Activated CD4-positive, alpha-beta T cell treated with anti-CD3 and anti-CD28 coated beads, Interleukin-2, amount 10 ng/mL, durations not matched to agents 24 days and 14 days (primary cell): ENCODE measurements at regions not wholly inside any gene's neighbourhood (a gene's known extent, or its start where the extent isn't known, plus 50 kb on each side); places are given as distances from the start of the nearest gene placed in this dataset.

Source experiments
- DNase-seq: peaks from one replicate; pipeline ENCODE4 v3.0.0; 2022
- H3K27ac Mint-ChIP-seq: one replicate; pipeline ENCODE4 v1.8.0; 2022; ENCODE audit warnings: mild to moderate bottlenecking, mixed read lengths
- H3K27me3 Mint-ChIP-seq: one replicate; pipeline ENCODE4 v1.8.0; 2022; ENCODE audit warnings: mixed read lengths
- H3K36me3 Mint-ChIP-seq: one replicate; pipeline ENCODE4 v1.8.0; 2022; ENCODE audit warnings: low read depth, mild to moderate bottlenecking, mixed read lengths
- H3K4me1 Mint-ChIP-seq: one replicate; pipeline ENCODE4 v1.8.0; 2021; ENCODE audit warnings: mixed read lengths
- H3K4me3 Mint-ChIP-seq: one replicate; pipeline ENCODE4 v1.8.0; 2022; ENCODE audit warnings: mild to moderate bottlenecking, moderate library complexity, mixed read lengths
- H3K9me3 Mint-ChIP-seq: one replicate; pipeline ENCODE4 v1.8.0; 2021; ENCODE audit warnings: mixed read lengths
- intact Hi-C: fragments of 100-400 bp; cut with micrococcal nuclease; formaldehyde crosslinking; loops from one replicate; pipeline ENCODE4 v1.15.1; 2023

GRCh38 chr7:16347066-16347826 is 74.1 kb downstream of the CRPPA start:
- no peak for DNase-seq
- Mint-ChIP-seq H3K4me1 (no peaks in the 10 kb centered on the region), H3K36me3 (no peaks in the 10 kb centered on the region), H3K27me3 (no peaks in the 10 kb centered on the region), H3K9me3 (peaks cover 6% of the 10 kb centered on the region), H3K27ac (no peak overlapping the region), H3K4me3 (no peak overlapping the region)
- intact Hi-C loops: no loop called here

GRCh38 chr7:16345979-16346958 is 75.1 kb downstream of the CRPPA start:
- no peaks in the 10 kb centered on the region for H3K36me3 Mint-ChIP-seq
- intact Hi-C loops: no loop called here
- H3K4me1 Mint-ChIP-seq: no peaks in the 10 kb centered on the region
- H3K27me3 Mint-ChIP-seq: no peaks in the 10 kb centered on the region
- H3K4me3 Mint-ChIP-seq: no peak overlapping the region
- peaks cover 6% of the 10 kb centered on the region for H3K9me3 Mint-ChIP-seq
- DNase-seq: no peak
- no peak overlapping the region for H3K27ac Mint-ChIP-seq

DNA sequence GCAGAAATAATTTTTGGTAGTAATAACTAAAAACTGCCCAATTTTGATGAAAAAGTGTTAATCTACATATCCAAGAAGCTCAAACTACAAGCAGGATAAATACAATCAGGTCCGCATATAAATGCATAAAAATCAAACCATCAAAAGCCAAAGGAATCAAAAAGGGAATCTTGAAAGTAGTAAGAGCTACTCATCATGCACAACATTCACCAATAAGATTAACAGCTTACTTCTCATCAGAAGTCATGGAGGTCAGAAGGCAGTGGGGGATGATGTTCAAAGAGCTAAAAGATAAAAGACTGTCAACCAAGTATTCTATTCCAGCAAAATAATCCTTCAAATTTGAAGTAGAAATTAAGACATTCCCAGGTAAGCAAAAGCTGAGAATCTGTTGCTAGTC is 76.4 kb downstream of the CRPPA start:
- Mint-ChIP-seq H3K9me3 (peaks cover 6% of the 10 kb centered on the region), H3K27ac (no peak overlapping the region), H3K36me3 (no peaks in the 10 kb centered on the region), H3K27me3 (no peaks in the 10 kb centered on the region), H3K4me1 (no peaks in the 10 kb centered on the region), H3K4me3 (no peak overlapping the region)
- intact Hi-C loops: no loop called here
- no peak for DNase-seq

DNA sequence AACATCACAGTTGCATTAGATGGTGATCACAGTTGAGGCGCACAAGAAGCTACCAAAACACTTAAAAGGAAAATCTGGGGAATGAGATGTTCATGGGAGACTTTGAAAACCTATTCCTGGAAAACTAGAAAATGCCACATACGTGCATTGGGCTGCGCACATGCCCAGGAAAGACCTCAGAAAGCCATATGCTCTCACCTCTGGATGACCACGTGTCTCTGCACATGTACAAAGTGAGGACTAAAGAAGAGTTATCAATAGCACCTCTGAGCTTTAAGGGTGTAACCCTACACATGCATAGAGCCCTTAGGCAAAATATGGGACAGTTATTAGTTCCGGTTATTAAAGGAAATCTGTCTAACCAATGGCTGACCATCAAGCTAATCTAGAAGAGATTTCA is 77.7 kb downstream of the CRPPA start:
- DNase-seq: no peak
- H3K4me3 Mint-ChIP-seq: no peak overlapping the region
- no peak overlapping the region for H3K27ac Mint-ChIP-seq
- H3K9me3 Mint-ChIP-seq: no peaks in the 10 kb centered on the region
- no peaks in the 10 kb centered on the region for H3K36me3 Mint-ChIP-seq
- no peaks in the 10 kb centered on the region for H3K27me3 Mint-ChIP-seq
- H3K4me1 Mint-ChIP-seq: no peaks in the 10 kb centered on the region
- intact Hi-C loops: no loop called here

- no peak for DNase-seq
- Mint-ChIP-seq H3K9me3 (peaks cover 5% of the 10 kb centered on the region), H3K27me3 (no peaks in the 10 kb centered on the region), H3K4me1 (no peaks in the 10 kb centered on the region), H3K36me3 (no peaks in the 10 kb centered on the region), H3K27ac (no peak overlapping the region), H3K4me3 (no peak overlapping the region)
- intact Hi-C loops: no loop called here
Observed at GRCh38 chr7:16338065-16338464, 83.3 kb downstream of the CRPPA start.

DNA sequence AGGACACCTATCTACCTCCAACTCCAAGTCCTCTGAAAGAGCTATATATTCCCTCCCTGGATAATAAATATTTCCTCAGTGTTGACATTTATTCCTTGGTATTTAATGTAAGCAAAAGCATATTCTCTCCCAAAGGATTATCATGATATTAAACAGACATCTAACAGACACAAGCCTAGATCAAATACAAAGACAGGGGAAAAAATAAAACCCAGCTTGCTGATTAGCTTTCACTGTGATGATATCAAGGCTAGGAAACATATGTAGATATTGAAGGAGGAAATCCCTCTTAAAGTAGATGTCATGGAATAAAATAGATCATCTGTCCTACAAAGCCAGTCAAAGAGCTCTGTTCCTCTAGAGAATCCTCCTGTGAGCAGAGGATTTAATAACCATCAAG is 95.2 kb downstream of the CRPPA start:
- intact Hi-C loops: no loop called here
- H3K27ac Mint-ChIP-seq: no peak overlapping the region
- no peak for DNase-seq
- H3K4me3 Mint-ChIP-seq: no peak overlapping the region
- H3K4me1 Mint-ChIP-seq: no peaks in the 10 kb centered on the region
- no peaks in the 10 kb centered on the region for H3K27me3 Mint-ChIP-seq
- no peaks in the 10 kb centered on the region for H3K36me3 Mint-ChIP-seq
- H3K9me3 Mint-ChIP-seq: no peaks in the 10 kb centered on the region

- H3K27me3 Mint-ChIP-seq: no peaks in the 10 kb centered on the region
- H3K4me3 Mint-ChIP-seq: no peak overlapping the region
- no peaks in the 10 kb centered on the region for H3K9me3 Mint-ChIP-seq
- H3K4me1 Mint-ChIP-seq: no peaks in the 10 kb centered on the region
- no peak overlapping the region for H3K27ac Mint-ChIP-seq
- intact Hi-C loops: no loop called here
- no peak for DNase-seq
- no peaks in the 10 kb centered on the region for H3K36me3 Mint-ChIP-seq
Observed at GRCh38 chr7:16323313-16323712, 98.0 kb downstream of the CRPPA start.

- Mint-ChIP-seq H3K36me3 (no peaks in the 10 kb centered on the region), H3K9me3 (no peaks in the 10 kb centered on the region), H3K27me3 (no peaks in the 10 kb centered on the region), H3K4me1 (no peaks in the 10 kb centered on the region), H3K27ac (no peak overlapping the region), H3K4me3 (no peak overlapping the region)
- DNase-seq: no peak
- intact Hi-C loops: no loop called here
Observed at GRCh38 chr7:16320099-16320660, 101.2 kb downstream of the CRPPA start.

DNA sequence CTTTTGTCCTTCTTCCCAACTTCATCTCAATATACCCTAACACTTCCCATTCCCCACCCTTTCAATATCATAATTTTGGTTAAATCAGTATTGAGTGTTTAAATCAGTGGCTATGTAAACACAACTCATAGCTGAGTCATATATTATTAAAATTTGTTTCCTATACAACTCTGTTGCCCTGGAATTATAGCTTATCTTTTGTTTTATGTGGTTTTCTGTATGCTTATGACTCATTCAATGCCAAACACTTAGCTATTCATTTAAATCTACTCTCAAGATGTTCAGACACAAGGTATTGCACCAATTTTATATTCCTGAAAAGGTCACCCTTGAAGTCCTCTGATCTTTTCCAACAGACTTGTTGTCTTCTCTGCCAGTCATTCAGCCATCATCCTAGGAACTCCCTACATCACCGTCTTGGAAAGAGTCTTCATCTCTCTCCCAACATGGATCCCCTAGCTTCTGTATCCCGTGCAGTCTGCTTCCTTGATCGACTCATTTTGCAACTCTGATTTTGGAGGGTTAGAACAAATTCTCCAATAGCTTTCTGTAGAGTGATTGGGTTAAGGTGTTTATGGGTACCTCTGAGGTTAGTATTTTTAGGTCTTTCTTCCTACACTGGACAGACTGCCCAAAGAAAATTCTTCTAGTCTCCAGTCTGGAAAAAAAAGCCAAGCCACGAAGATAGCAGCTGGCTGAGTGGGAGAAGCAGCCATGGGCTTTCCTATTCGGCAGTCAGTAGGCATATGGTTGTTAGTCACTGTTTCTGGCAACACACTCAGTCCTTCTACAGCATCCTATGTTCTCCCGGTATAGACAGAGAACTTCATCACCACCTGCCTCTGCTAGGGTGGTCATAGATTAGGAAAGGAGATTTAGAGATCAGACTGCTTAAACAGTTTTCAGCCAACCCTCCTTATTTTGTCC is 102.1 kb downstream of the CRPPA start:
- no peaks in the 10 kb centered on the region for H3K9me3 Mint-ChIP-seq
- no peak for DNase-seq
- no peaks in the 10 kb centered on the region for H3K4me1 Mint-ChIP-seq
- no peak overlapping the region for H3K4me3 Mint-ChIP-seq
- H3K27me3 Mint-ChIP-seq: no peaks in the 10 kb centered on the region
- no peak overlapping the region for H3K27ac Mint-ChIP-seq
- intact Hi-C loops: no loop called here
- no peaks in the 10 kb centered on the region for H3K36me3 Mint-ChIP-seq

DNA sequence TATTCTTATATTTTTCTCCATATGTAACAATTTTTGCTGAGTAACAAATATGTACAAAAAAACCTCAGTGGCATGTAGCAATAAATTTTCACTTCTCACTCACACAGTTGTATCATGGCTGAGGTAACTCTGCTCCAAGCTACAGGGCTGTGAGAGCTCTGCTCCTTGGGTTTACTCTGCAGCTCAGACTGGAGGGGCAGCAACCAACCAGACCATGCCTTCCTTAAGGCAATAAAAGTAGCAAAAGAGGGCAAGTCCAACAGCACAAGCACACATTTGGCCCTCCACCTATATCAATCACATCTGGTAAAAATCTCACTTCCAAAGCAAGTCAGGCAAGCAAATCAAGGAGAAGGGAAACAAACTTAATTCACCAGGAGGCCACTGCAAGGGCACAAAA is 102.9 kb downstream of the CRPPA start:
- Mint-ChIP-seq H3K27ac (no peak overlapping the region), H3K36me3 (no peaks in the 10 kb centered on the region), H3K4me1 (no peaks in the 10 kb centered on the region), H3K27me3 (no peaks in the 10 kb centered on the region), H3K9me3 (no peaks in the 10 kb centered on the region), H3K4me3 (no peak overlapping the region)
- no peak for DNase-seq
- intact Hi-C loops: no loop called here

GRCh38 chr7:16317406-16317805 is 103.9 kb downstream of the CRPPA start:
- no peaks in the 10 kb centered on the region for H3K27me3 Mint-ChIP-seq
- DNase-seq: no peak
- no peaks in the 10 kb centered on the region for H3K36me3 Mint-ChIP-seq
- H3K27ac Mint-ChIP-seq: no peak overlapping the region
- H3K9me3 Mint-ChIP-seq: no peaks in the 10 kb centered on the region
- no peaks in the 10 kb centered on the region for H3K4me1 Mint-ChIP-seq
- intact Hi-C loops: no loop called here
- no peak overlapping the region for H3K4me3 Mint-ChIP-seq

- no peak overlapping the region for H3K4me3 Mint-ChIP-seq
- H3K27me3 Mint-ChIP-seq: no peaks in the 10 kb centered on the region
- H3K27ac Mint-ChIP-seq: no peak overlapping the region
- intact Hi-C loops: no loop called here
- H3K36me3 Mint-ChIP-seq: no peaks in the 10 kb centered on the region
- no peak for DNase-seq
- no peaks in the 10 kb centered on the region for H3K4me1 Mint-ChIP-seq
- H3K9me3 Mint-ChIP-seq: no peaks in the 10 kb centered on the region
Observed at GRCh38 chr7:16315280-16315679, 106.1 kb downstream of the CRPPA start.

DNA sequence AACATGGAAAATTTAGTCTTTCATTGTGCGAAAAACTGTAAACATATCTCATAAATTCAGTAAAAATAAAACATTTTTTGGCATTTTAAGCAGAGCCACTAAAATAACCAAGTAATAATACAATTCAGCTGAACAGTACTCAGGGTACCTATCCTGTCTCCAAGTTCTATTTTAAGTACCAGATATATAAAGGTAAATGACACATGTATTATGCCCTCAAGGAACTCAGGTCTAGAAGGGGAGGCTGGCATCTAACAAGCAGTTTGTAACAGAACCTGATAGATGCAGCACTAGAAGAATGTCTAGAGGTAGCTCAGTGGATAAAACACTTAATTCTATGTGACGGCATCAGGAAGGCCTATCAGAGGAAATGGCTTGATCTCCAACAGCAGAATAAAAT is 112.2 kb downstream of the CRPPA start:
- no peaks in the 10 kb centered on the region for H3K27me3 Mint-ChIP-seq

More for the DNA sequence above, 112.2 kb downstream of the CRPPA start:
- Mint-ChIP-seq H3K9me3 (no peaks in the 10 kb centered on the region), H3K4me3 (no peak overlapping the region), H3K4me1 (no peaks in the 10 kb centered on the region), H3K36me3 (no peaks in the 10 kb centered on the region), H3K27ac (no peak overlapping the region)
- DNase-seq: no peak
- intact Hi-C loops: no loop called here
